GM12872 (cell line): ENCODE measurements at regions not wholly inside any gene's neighbourhood (a gene's known extent, or its start where the extent isn't known, plus 50 kb on each side); places are given as distances from the start of the nearest gene placed in this dataset.

Source experiments
- TF ChIP-seq, protein P1 (sequence below): IDR thresholded peaks from 3 replicates; pipeline ENCODE4 v1.5.1; 2011; ENCODE audit warnings: low read depth, mild to moderate bottlenecking, low read length, moderate library complexity; ENCODE audit not compliant: insufficient read depth

GRCh38 chr1:25137521-25138395 lies 94.5 kb downstream of the SYF2 start:
- TF ChIP-seq, protein P1, sequence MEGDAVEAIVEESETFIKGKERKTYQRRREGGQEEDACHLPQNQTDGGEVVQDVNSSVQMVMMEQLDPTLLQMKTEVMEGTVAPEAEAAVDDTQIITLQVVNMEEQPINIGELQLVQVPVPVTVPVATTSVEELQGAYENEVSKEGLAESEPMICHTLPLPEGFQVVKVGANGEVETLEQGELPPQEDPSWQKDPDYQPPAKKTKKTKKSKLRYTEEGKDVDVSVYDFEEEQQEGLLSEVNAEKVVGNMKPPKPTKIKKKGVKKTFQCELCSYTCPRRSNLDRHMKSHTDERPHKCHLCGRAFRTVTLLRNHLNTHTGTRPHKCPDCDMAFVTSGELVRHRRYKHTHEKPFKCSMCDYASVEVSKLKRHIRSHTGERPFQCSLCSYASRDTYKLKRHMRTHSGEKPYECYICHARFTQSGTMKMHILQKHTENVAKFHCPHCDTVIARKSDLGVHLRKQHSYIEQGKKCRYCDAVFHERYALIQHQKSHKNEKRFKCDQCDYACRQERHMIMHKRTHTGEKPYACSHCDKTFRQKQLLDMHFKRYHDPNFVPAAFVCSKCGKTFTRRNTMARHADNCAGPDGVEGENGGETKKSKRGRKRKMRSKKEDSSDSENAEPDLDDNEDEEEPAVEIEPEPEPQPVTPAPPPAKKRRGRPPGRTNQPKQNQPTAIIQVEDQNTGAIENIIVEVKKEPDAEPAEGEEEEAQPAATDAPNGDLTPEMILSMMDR: no peak

DNA sequence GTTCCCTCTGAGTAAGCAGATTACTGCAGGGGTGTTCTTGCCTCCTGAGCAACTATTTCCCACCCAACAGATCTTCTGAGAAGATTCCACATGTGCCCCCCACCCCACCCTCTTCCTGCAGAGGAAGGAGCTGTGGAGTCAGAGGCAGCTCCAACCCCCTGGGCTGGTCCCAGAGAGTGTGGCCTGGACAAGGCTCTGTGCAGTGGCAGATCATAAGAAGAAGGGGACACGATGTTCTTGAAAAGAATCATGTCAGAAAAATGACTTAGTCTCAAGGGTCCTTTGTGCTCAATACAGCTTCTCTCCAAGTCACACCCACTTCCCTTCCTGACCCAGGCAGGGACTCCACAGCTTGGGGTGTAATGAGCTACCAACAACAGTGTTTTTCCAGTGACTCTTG lies 95.2 kb downstream of the SYF2 start:
- TF ChIP-seq, protein P1: no peak

DNA sequence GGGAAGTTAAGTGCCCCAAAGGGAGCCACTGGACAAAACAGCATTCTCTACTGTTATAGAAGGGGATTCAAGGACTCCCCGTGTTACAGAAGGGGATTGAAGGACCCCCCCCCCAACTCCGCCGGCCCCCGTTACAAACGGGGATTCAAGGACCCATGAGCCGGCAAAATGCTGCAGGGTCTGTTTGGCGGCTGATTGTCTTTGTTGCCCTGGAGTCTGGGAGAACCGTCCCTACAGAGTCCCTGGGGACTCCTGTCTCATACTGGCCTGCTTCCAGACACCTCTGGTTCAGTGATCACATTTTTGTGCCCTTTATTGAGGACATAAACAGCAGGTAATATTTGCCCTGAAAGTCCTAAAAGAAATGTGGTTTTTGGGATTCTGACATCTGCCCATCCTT lies 96.4 kb downstream of the SYF2 start:
- TF ChIP-seq, protein P1: no peak

DNA sequence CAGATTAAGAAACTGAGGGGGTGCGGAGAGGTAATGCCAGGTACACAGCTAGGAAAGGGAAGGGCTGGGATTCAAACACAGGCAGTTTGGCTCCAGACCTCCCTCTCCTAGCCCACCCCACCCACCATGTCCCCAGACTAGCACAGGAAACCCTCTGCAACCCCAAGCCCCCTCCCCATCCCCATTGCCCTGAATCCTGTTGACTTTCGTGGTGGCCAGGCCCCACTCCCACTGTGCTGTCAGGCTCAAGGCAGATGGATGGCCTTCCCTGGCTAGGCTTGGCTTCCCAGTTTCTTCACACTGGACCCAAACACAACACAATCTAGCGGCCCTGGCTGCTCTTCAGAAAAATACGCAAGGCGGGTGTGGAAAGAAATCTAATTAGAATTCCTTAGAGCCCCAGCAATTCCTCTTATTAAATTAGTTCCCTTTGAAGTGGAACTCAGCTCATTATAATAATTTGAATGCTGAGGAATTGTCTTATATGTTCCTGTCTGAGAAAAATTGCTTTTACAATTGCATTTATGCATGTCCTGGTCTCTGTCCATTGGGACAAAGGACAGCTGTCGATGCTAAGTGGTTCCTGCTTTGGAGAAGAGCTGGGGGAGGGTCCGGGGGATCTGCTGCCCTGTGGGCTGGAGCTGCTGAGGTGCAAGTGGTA lies 97.4 kb downstream of the SYF2 start:
- TF ChIP-seq, protein P1: no peak

DNA sequence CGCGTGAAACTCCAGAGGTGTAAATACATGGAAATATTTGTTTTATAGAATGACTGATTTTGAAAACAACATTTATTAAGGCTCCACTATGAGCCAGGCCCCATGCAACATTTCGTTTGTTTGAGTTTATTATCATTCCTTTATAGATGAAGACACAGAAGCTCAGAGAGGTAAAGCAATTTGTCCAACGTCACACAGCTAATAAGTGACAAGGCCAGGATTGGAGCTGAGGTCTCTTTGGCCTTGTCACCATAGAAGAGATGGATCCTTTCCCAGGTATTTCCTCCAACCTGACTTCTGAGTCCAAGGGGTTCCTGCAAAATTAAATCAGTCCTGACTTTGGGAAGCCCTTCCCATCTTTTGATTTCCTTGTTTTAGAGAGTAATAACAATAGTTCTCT lies 98.0 kb downstream of the SYF2 start:
- TF ChIP-seq, protein P1: no peak

- TF ChIP-seq, protein P1: no peak
These were observed 100.5 kb downstream of the SYF2 start for GRCh38 chr1:25131794-25132193.

DNA sequence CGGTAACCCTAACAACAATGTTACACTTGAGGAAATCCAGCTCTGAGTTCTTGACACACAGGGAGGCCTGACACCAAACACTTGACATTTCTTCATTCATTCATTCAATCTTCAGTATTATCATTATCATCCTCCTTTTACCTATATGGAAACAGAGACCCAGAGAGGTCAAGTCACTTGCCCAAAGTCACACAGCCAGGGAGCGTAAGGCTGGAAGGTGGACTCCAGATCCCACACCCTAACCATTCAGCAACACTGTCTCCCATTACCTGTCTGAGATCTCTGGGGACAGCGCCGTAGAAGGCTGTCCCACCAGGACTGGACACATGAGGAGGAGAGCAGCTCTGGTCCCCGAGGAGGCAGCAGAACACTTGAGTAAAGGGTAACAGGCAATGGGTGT lies 101.4 kb downstream of the SYF2 start:
- TF ChIP-seq, protein P1: no peak
